Dermis blood vessel endothelial cell (primary cell): ENCODE measurements at regions not wholly inside any gene's neighbourhood (a gene's known extent, or its start where the extent isn't known, plus 50 kb on each side); places are given as distances from the start of the nearest gene placed in this dataset.
A peak's percentile ranks its signal among the peaks of the same experiment; 100 is the strongest.

ENCODE experiments used
- DNase-seq: peaks from one replicate; pipeline ENCODE4 v3.0.0; 2010

DNA sequence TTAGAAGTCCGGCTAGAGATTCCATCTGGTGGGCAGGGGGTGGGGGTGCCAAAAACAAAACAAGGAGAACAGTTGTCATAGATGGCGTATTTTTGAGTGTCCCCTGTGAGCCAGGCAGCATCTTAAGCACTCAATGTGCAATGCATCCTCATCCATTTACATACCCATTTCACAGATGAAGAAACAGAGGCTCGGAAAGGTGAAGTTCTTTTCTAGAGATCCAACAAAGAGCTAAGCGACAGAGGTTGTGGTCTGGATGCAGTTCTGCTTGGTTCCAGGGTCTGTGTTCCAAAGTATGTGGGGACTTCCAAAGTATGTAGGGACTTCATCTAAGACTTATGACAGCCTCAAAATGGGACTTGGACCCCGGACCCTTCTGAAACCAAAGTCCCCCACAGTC is 277.8 kb downstream of the MN1 start:
- no peak for DNase-seq

- no peak for DNase-seq
These were observed 275.8 kb downstream of the MN1 start for GRCh38 chr22:27525711-27526110.

DNA sequence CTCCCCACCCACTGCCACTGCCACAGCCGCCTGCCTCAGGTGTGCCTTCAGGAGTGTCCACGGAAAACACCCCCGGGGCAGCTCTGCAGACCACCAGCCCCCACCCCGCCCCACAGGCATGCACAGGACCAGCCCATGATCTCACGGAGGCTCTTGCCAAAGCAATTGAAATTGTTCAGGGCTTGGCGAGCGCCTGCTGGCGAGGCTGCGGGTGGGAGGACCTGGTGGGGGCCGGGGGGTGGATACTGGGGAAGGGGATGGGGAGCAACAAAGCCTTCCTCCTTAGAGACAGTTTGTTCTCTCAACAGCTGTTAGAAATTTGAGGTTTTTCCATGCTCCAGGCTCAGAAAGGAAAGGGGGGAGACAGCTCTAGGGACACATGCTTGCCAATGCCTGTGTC is 274.7 kb downstream of the MN1 start:
- DNase-seq = no peak

DNA sequence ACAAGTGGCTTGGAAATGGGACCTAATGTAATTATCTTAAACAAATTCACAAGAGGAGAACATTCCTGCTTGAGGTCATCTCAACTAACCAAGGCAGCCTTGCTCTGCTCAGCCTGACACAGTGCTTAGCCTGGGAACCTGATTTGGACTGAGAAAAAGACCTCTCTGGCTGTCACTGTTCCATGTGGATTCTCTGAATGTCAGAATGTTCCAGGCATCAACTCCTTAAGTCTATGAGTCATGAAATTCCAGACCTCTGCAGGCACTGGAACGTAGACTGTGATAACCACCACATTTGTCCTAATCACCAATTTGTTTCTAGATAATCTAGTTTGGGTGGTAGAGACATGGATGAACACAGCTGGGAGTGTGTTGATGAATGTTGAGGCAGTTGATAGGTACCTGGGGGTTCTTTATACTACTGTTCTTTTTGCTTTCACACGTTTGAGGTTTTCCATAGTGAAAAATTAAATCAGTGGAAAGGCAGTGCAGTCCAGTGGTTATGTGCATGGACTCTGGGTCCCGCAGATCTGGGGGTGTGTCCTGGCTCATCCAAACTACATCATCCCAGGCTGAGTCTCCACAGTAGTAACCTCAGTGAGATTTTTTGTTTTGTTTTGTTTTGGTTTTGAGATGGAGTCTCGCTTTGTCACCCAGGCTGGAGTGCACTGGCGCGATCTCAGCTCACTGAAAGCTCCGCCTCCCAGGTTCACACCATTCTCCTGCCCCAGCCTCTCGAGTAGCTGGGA is 269.6 kb downstream of the MN1 start:
- DNase-seq = peak; percentile 49

- no peak for DNase-seq
These were observed 268.3 kb downstream of the MN1 start for GRCh38 chr22:27533105-27533745.

DNA sequence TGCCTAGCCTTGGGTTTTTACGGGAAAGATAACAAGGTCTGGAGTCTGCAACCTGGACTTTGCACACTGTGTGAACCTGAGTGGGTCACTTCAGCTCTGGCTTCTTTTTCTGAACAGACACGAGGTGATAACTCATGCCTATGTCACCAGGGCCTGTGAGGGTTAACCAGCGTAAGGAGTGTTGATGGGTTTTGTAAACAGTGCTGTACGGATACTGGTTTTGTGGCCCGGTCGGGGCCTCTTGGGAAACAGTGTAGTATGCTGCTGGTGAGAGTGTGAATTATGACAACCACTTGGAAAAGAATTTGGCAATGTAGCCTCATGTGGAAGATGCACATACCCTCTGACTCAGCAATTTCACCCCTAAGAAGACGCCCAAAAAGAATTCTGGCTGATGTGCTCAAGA is 266.8 kb downstream of the MN1 start:
- DNase-seq = no peak

GRCh38 chr22:27535452-27535851 is 266.1 kb downstream of the MN1 start:
- no peak for DNase-seq

GRCh38 chr22:27537501-27537900 is 264.1 kb downstream of the MN1 start:
- DNase-seq = peak; percentile 21

GRCh38 chr22:27538666-27539065 is 262.9 kb downstream of the MN1 start:
- no peak for DNase-seq

DNA sequence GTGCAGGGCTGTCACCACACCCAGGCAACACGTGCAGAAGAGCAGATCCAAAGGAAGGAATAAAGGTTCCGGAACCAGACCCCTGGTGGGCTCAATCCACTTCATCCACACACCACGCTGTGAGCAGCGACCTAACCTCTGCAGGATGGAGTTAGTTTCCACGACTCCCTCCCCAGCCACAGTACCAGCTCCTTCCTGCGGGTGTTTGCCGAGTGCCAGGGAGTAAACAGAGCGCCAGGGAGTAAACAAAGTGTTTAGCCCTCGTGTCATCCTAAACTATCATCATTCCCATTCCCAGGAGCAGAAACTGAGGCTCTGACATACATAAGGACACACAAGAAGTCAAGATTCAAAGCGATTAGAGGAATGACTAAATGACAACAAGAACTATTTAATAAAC is 261.3 kb downstream of the MN1 start:
- DNase-seq = no peak

GRCh38 chr22:27540656-27541396 is 260.7 kb downstream of the MN1 start:
- DNase-seq = no peak

GRCh38 chr22:27541836-27542235 is 259.7 kb downstream of the MN1 start:
- DNase-seq = no peak

- no peak for DNase-seq
These were observed 259.0 kb downstream of the MN1 start for GRCh38 chr22:27542602-27543001.

DNA sequence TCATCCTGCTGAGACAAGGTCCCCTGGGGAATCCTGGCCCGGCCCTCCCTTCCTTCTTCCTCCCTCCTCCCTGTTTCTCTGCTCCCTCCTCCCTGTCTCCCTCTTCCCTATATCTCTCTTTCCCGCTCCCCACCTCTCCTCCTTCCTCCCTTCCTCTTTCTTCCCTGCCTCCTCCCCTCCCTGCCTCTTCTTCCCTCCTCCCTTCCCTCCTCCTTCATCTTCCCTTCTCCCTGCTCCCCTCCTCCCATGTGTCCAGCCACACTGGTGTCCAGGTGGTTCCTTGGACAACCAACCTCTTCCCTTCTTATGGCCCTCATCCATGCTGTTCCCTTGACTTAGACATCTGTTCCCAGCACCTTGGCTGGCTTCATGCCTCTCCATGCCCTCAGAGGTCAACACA is 258.1 kb downstream of the MN1 start:
- no peak for DNase-seq

- no peak for DNase-seq
These were observed 256.5 kb downstream of the MN1 start for GRCh38 chr22:27545085-27545484.

DNA sequence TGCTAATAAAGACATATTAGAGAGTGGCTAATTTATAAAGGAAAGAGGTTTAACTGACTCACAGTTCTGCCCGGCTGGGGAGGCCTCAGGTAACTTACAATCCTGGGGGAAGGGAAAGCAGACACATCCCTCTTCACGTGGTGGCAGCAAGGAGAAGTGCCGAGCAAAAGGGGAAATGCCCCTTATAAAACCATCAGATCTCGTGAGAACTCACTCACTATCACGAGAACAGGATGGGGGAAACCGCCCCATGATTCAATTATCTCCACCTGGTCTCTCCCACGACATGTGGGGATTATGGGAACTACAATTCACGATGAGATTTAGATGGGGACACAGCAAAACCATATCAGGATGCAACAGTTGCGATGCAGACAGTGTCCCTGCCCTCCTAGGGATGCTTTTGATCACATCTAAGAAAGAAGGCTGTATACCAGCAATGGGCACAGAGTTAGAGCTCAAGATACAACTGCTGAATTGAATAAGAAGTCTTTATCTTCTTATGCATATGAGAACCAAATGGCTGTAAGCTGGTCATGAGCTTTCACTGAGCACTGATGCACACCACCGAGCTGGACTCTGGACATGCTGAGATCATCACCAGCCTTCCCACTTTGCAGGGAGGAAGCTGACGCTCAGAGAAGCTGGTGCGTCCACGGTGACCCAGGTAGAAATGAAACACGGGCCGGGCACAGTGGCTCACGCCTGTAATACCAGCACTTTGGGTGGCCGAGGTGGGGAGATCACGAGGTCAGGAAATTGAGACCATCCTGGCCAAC is 255.2 kb downstream of the MN1 start:
- no peak for DNase-seq

GRCh38 chr22:27551402-27551801 is 250.2 kb downstream of the MN1 start:
- no peak for DNase-seq

GRCh38 chr22:27552176-27552575 is 249.4 kb downstream of the MN1 start:
- no peak for DNase-seq

DNA sequence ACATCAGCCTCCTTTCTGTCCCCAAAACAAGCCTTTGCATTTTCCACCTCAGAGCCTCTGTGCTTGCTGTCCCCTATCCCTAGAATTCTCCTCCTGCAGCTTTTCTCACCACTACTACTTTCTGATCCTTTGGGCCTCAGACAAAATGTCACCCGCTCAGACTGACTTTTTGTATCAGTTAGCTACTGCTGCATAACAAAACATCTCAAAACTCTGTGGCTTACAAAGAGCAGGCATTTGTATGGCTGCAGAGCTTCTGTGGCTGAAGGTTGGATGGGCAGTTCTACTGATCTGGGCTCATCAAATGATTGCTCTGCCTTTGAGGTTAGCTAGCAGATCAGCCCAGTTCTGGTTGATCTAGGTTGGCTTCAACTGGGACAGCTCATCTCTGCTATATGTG is 248.7 kb downstream of the MN1 start:
- no peak for DNase-seq

DNA sequence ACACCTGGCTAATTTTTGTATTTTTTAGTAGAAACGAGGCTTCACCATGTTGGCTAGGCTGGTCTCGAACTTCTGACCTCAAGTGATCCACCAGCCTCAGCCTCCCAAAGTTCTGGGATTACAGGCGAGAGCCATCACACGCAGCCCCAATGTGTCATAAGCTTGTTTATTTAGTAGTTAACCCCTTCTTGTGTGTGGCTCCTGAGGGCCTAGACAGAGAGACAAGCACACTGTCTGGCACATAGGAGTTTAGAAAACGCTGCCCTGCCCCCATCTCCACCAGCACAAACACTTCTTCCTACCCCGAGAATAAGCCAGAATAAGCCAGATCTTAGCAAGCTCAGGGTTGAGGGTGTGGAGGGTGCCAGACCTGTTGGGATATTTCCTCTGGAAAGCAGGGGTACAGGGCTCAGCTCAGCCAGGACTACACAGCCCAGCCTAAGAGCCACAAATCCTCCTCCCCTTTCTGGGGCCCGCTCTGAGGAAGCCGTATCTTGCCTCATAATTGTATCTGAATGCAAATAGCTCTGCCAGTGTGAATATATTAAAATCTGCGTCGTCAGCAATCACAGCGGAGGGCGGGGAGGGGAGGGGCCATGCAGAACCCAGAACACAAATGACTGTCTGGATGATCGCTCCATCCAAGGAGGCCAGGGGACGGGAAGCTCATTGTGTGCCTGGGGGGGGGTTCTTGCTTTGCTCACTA is 247.3 kb downstream of the MN1 start:
- no peak for DNase-seq

- DNase-seq = no peak
These were observed 246.6 kb downstream of the MN1 start for GRCh38 chr22:27554841-27555456.

DNA sequence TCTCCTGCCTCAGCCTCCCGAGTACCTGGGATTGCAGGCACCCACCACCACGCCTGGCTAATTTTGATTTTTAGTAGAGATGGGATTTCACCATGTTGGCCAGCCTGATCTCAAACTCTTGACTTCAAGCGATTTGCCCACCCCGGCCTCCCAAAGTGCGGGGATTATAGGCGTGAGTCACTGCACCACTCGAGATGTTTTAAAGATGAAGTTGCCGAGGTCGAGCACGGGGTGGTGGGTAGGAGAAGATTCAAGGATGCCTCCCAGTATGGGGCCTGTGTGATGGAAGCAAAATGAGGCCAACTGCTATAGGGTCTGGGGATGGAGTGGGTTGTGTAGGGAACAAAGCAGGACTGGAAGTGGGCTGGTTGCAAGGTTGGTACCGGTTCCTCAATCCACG is 245.2 kb downstream of the MN1 start:
- no peak for DNase-seq
